Fibroblast of skin of back (primary cell): ENCODE measurements at regions not wholly inside any gene's neighbourhood (a gene's known extent, or its start where the extent isn't known, plus 50 kb on each side); places are given as distances from the start of the nearest gene placed in this dataset.
"Not testable (repeated sequence)": the region's sequence is repeated elsewhere in the genome, so short reads cannot be mapped to it uniquely, and the experiment has no call there.

Source experiments
- DNase-seq: peaks from one replicate; pipeline ENCODE4 v3.0.0-alpha.2; 2013

DNA sequence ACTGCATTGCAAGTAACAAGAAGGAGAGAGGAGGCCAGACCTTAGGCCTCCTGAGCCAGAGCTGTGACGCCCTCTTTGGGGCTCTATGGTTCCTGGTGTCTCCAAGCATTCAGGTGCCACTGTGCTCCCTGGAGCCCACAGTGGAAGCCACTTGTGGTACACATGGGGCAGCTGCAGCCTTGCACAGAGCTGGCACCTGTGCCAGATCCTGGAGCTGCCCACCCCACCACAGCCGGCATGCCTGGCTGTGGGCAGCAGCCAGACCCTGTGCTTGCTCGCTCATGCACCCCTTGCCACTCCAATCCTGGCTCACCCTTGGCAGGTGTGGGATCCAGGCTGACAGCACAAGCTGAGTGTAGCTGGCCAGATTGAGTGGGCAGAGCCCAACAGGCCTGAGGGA, 173.8 kb upstream of the SMIM30 start:
- DNase-seq, result no peak

DNA sequence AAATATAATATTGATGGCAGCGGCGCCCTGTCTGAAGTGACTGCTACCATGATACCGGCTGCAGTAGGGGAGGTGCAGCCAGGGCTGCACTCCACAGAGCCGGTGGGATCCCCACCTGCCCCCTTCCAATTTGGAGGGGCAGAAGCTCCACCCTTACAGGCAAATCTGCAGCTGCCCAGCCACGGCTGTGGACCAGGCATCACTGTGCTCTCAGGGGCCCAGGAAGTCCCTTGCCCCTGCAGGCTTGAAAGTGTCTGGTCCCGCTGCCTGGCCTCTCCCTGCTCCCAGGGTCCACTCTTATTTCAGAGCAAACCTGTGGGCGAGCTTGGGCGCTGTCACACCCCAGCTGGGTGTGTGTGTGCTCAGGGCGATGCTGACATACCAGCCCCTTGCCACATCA, 172.7 kb upstream of the SMIM30 start:
- DNase-seq, result no peak

DNA sequence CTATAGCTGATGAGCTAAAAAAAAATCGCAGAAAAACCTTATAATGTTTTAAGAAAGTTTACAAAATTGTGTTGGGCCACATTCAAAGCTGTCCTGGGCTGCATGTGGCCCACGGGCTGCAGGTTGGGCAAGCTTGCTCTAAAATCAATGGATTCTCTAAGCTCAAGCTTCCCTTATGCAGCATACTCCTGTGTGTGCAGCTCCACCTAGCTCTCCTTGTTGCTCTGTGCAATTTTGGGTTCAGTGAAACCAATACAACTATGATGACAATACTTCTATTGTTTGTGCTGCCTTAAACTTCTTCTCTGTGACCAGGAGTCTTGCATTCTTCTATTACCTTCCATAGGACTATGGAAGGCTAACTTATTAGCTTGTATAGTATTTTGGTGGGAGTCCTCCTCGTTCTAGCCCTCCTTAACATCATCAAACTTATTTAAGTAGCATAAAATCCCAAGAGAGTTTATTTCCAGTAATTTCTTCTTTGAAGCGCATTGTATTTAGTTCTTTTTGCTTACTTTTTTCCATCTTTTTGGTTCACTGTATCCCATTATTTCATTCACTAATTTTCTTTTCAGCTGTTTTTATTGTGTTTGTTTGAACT, 170.9 kb upstream of the SMIM30 start:
- DNase-seq, result peak; percentile 37

DNA sequence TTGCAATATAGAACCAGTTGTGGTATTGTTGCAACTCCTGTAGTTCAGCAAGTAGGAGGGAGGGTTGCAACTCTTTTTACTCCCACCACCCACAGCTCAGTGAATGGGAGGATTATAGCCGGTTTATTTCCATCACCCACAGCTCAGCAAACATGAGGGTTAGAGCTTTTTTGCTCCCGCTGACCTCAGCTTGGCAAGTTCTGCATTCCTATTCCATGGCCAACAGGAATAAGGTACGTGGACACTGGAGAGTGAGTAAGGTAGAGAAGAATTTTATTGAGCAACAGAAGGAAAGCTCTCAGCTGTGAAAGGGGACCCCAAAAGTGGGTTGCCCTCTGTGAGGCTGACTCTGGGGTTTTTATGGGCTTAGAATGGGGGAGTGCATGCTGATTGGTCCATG, 167.1 kb upstream of the SMIM30 start:
- DNase-seq, result no peak

DNA sequence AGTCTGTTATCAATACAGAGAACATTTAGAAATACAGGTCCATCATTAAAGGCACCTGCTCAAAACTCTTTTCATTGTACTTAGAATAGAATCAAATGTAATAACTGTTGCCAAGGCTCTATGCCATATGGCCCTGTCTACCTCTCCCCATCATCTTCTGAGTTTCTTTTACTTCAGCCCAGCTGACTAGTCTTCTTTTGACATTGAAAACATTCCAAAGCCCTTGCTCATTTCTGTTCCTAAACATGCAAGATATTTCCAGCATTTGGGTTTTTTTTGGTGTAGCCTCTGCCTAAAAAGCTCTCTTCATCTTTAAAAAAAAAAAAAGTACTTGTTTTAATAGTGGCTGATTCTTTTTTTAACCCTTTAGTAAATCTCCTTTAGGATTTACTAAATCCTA, 165.5 kb upstream of the SMIM30 start:
- peak; percentile 56 for DNase-seq

DNA sequence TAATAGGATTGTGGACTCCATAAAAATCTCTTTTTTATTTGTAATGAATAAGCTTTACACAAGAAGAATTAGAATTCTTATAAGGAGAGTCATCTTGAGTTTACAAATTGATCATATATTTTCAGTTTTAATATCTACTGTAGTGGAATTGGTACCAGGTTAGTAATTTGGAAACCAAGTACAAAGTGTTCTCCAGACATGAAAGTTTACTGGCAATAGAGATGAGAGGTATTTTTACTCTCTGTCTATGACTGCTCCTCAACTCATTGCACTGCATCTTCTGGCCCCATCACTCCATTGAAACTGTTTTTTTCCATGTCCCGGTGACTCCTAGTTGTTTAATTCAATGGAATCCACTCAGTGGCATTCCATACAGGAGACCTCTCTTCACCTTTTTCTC, 164.5 kb upstream of the SMIM30 start:
- no peak for DNase-seq

DNA sequence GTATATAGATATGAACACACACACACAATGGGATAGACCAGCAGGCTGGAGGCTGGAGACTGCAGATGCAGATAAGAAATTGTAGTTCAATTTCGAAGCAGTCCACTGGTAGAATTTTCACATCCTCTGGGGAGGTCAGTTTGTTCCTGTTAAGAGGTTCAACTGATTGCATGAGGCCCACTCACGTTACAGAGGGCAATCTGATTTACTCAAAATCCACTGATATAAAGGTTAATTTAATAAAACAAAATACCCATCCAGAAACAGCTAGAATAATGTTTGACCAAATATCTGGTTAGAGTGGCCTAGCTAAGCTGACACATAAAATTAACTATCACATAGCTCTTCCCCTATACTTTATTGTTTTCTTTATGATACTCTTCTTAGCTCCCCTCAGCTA, 162.9 kb upstream of the SMIM30 start:
- DNase-seq, result no peak

DNA sequence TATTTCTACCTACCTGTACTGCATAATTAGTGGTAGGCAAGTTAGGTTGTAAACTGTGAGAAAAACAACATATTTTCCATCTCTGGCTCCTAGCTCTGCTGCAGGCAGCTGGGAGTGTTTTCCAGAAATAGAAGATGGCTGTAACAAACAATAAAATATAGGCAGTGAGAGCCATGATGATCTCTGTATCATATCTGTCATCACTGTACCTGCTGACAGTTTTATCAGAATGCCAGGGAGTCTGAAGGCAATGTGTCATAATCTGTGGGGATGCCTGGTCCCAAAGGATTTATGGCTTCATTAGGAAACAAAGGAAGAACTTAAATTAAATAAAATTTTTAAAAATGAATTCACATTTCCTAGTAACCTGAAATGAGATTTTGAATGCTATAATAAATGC, 160.9 kb upstream of the SMIM30 start:
- DNase-seq, result no peak

DNA sequence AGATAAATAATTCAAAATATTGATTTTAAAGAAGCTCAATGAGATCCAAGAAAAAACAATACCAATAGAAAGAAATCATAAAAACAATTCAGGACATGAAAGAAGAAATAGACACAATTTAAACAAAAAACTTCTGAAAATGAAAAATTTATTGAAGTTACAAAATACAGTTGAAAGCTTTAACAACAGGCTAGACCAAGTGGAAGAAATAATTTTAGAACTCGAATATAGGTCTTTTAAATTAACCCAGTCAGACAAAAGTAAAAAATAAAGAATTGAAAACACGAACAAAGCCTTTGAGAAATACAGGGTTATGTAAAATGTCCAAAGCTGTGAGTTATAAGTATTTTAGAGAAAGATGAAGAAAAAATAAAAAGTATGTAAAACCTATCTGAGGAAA, 152.4 kb upstream of the SMIM30 start:
- DNase-seq, result no peak

DNA sequence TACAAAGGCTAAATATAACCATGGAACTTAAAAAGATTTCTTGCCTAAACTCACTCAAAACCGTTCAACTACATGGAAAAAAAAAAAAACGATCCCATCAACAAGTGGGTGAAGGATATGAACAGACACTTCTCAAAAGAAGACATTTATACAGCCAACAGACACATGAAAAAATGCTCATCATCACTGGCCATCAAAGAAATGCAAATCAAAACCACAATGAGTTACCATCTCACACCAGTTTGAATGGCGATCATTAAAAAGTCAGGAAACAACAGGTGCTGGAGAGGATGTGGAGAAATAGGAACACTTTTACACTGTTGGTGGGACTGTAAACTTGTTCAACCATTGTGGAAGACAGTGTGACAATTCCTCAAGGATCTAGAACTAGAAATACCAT, 151.2 kb upstream of the SMIM30 start:
- not testable (repeated sequence) for DNase-seq

DNA sequence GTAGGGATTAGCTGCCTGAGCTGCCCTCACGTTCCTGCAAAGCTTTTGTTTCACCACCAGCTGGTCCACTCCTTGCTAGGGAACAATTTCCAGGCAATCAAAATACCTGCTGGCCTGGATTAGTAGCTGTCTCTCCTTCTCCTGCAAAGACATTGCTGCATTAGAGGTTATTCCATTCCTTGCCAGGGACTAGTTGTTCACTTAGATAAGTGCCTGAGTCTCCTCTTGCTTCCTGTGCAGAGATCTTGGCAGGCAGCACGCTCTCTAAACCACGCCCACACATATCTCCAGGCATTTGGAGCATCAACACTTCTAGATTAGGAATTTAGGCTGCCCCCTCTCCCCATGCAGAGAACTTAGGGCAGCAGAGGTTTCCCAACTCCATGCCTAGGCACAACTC, 150.4 kb upstream of the SMIM30 start:
- DNase-seq, result no peak

DNA sequence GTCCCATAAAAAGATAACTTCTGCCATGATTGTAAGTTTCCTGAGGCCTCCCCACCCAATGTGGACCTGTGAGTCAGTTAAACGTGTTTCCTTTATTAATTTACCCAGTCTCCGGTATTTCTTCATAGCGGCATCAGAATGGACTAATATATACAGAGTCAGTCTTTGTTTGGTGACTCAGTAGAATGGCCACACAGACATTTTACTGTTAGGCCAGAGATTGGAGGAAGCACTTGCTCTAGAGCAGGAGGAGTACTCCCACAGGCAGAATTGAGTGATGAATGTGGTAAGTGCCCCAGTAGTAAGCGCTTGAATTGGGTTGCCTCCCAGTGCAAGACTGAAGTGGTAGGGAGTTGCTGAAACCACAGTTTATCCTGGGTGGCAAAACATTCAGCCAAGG, 149.5 kb upstream of the SMIM30 start:
- no peak for DNase-seq

DNA sequence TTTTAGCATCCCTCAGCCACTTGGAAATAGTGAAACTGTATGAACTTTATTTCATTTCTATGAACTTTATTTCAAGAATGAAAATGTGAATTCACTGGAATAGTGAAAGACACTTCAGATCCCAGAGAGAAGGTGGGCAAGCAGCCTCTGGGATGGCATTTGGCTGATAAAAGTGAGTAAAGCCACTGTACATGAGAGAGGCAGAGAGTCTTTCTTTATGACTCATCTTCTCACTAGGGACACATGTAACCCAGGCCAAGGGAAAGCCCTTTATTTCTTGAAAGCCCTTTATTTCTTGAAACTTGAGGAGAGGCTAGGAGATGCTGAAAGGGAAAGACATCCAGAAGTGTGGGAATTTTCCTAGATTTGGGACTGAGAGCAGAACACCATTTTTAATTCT, 148.9 kb upstream of the SMIM30 start:
- no peak for DNase-seq

DNA sequence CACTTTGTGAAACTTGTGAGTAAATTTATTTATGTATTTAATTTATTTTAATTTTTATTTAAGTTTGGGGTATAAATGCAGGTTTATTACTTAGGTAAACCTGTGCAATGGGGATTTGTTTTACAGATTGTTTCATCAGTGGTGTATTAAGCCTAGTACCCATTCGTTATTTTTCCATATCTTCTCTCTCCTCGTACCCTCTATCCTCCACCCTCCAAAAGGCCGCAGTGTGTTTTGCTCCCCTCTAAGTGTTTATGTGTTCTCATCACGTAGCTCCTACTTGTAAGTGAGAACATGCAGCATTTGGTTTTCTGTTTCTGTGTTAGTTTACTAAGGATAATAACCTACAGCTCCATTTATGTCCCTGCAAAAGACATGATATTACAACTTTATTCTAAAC, 145.4 kb upstream of the SMIM30 start:
- no peak for DNase-seq

DNA sequence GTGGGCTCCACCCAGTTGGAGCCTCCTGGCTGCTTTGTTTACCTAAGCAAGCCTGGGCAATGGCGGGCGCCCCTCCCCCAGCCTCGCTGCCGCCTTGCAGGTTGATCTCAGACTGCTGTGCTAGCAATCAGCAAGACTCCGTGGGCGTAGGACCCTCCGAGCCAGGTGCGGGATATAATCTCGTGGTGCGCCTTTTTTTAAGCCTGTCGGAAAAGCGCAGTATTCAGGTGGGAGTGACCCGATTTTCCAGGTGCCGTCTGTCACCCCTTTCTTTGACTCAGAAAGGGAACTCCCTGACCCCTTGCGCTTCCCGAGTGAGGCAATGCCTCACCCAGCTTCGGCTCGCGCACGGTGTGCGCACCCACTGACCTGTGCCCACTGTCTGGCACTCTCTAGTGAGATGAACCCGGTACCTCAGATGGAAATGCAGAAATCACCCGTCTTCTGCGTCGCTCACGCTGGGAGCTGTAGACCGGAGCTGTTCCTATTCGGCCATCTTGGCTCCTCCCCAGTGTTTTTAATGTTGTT, 144.9 kb upstream of the SMIM30 start:
- DNase-seq, result not testable (repeated sequence)

DNA sequence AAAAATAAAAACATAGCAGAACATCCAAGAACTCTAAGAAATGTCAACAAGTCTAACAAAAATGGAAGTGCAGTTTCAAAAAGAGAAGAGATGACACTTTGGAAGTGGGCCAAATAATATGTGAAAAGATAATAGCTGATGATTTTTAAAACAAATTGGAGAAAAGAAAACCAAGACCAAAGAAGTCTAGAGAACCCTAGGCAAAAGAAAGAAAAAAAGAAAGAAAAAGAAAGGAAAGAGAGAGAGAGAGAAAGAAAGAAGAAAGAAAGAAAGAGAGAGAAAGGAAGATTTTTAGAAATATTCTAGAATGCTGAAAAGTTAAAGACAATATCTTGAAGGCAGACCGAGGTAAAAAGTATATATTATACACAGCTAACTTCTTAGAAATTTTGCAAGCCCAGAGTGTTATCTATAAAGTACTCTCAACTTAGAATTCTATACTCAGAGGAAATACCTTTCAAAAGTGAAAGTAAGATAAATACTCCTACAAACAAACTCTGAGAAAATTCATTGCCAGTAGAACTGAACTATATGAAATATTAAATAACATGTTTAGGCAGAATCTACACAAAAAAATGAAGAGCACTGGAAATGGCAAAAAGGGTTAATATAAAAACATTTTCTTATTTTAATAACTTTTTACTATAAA, 138.7 kb upstream of the SMIM30 start:
- no peak for DNase-seq

DNA sequence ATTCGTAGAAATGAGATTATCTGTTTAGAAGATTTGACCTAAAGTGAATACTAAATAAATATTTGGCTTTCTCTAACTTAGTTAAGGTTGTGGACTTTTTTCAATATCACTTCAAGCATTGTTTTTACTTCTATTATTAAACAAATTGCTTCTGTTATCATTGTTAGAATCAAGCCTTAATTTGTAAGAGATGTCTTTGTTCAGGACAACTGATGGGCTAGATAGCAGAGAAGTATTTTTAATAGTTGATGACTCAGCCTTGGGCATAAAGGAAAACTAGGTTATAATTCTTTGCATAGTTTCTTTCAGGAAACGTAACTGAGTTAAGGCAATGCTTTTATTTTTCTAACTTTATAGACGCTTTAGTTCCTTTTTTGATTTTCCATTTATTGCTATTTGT, 128.8 kb upstream of the SMIM30 start:
- no peak for DNase-seq

DNA sequence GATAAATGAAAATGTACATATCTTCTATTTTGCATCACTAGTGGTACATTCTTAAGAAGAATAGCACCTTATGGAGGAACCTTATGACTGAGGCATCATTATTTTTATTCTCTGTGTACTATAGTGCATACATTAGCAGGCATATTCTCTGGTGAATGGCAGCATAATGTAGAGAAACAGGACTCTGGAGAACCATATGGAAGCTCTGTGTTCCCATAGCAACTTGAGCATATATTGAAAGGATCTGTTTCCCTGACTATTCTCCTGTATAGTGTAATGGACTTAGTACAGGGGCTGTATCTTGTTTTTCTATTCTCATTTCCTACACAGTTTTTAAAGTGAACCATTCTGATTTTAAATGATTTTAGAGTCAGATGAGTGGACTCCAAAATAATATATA, 128.4 kb upstream of the SMIM30 start:
- no peak for DNase-seq

DNA sequence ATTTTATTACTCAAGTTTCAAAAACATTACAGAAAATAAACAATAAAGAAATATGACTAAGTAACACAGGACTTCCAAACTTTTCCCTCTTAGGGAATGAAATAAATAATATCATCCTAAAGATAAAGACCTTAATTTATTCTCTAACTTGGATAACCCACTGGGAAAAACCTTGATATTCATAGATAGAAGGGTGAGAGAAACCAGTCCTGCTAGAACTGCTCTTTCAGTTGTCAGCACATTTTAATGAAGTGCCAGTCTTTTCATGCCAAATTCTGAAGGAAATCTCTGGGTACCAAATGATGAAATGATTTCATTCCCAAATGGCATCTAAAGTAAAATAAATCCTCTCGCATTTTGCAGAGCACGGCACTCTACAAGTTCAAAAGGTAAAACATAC, 114.5 kb upstream of the SMIM30 start:
- DNase-seq, result no peak

DNA sequence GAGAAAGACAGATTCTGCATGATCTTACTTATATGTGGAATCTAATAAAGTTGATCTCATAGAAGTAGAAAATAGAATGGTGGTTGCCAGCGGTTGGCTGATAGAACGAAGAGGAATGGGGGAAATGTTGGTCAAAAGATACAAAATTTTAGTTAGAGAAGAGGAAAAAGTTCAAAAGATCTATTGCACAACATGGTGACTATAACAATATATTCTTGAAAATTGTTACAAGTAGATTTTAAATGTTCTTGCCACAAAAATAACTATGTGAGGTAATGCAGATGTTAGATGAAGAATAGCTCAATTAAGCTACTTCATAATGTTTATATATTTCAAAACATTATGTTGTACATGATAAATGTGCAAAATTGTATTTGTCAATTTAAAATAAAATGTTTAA, 112.3 kb upstream of the SMIM30 start:
- DNase-seq, result no peak

DNA sequence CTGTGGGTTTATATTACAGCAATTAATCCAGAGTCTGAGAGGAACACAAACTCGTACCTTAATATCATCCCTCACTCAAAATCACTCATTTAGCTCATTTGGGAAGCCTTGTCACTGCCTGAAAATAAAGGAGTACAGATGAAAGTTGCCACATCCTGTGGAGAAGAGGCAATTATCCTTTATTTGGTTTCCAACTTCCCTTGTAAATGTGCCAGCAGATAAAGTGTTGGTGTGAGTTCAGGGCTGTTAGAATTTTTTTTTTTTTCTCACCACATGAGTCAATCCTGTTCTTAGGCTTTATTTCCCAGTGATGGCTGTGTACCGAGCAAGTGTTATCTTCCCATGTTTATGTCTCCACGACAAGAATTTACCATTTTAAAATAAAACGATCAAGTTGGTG, 99.0 kb upstream of the SMIM30 start:
- DNase-seq, result no peak

DNA sequence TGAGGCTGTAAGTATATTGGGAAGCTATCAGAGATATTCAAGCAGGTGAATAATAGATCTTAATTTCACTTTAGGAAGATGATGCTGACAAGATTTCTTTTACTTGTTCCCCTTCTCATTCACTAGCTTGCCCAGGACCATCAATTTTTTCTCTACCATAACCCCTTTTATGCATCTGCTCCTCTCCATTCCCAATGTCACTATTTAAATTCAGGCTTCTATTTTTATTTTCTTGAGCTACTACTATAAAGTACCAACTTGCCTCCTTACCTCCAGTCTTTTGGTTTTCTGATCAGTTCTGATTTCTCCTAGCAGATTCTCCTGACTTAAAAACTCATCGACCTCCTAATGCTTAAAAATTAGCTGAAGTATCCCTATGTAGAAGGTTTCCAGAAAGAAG, 97.7 kb upstream of the SMIM30 start:
- no peak for DNase-seq

DNA sequence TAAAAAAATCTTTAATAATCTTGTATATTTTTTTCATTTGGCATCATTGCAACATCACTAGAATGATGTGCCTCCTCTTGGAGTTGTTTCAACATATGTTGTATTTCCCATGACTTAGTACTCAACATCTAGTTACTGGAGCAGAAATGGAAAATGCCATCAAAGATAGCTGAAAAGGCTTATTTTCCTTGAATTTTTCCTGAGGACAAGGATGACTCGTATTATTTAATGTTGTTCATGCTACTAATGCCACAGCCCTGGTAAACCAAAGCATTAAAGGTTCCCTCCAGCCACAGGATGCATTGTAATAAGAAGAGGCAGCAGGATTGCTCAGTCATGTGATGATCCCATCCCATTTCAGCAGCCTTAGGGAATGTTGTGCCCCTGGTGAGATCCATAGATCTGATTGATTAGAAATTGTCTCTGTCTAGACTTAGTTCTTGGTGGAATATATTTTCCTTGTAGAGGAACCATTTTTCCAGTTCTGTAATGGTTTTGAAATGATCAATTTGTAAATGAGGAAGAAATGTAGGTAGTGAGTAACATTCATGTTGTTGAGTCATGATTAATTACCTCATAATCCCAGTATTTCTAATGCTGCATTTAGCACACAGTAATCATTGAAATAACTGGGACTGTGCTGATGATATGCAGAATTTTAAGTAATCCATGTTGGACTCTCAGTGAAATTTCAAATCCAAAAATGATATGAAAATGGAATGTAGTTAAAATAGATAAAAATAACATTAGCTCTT, 91.3 kb upstream of the SMIM30 start:
- peak; percentile 22 for DNase-seq

DNA sequence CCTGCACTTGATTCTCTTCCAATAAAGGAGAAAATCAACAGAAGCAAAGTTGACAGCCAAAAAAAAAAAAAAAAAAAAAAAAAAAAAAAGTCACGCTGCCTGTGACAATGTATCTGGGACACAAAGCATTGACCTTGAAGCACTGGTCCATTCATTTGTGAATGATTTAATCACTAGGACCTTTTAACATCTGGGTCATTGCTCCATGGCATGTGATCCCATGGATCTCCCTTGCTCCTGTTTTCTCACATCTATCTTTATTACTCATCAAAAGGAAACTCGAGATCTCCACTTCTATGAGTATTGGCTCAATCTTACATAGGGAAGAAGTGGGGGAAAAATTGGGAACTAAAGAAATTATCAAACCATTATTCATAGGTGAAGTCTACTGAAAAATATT, 89.6 kb upstream of the SMIM30 start:
- no peak for DNase-seq
